HepG2 (cell line): ENCODE measurements at regions not wholly inside any gene's neighbourhood (a gene's known extent, or its start where the extent isn't known, plus 50 kb on each side); places are given as distances from the start of the nearest gene placed in this dataset.

Experiments
- BORCS8-MEF2B ChIP-seq: sonication (generic); formaldehyde crosslinking; IDR thresholded peaks from 2 replicates; pipeline ENCODE4 v1.8.0; 2022; ENCODE audit warnings: mild to moderate bottlenecking, missing genetic modification reagents
- ETV5 ChIP-seq: IDR thresholded peaks from 2 replicates; pipeline ENCODE4 v1.6.1; 2018; ENCODE audit warnings: missing biosample characterization, missing genetic modification reagents, inconsistent platforms, borderline replicate concordance
- ISX ChIP-seq: sonication (generic); formaldehyde crosslinking; conservative IDR thresholded peaks from 2 replicates; pipeline ENCODE4 v1.5.0; 2020; ENCODE audit warnings: missing genetic modification reagents
- NCOA5 ChIP-seq: sonication (generic); formaldehyde crosslinking; IDR thresholded peaks from 2 replicates; pipeline ENCODE4 v1.4.0; 2020; ENCODE audit warnings: missing genetic modification reagents
- NFE2L1 ChIP-seq: sonication (generic); formaldehyde crosslinking; IDR thresholded peaks from 2 replicates; pipeline ENCODE4 v1.4.0; 2020; ENCODE audit warnings: missing genetic modification reagents, mild to moderate bottlenecking, borderline replicate concordance
- PCBP2 ChIP-seq: fragments of 200-400 bp; formaldehyde crosslinking; optimal IDR thresholded peaks from 2 replicates; pipeline ENCODE3; 2018; ENCODE audit warnings: low read length, low read depth; ENCODE audit not compliant: poor library complexity, severe bottlenecking
- TBP ChIP-seq: sonication (generic); formaldehyde crosslinking; IDR thresholded peaks from 2 replicates; pipeline ENCODE4 v1.5.0; 2020; ENCODE audit warnings: missing genetic modification reagents
- TBX3 ChIP-seq: fragments of 450-650 bp; IDR thresholded peaks from 2 replicates; pipeline ENCODE4 v1.6.1; 2017; ENCODE audit warnings: antibody characterized with exemption, mild to moderate bottlenecking, inconsistent platforms, borderline replicate concordance
- ZNF24 ChIP-seq: fragments of 450-650 bp; IDR thresholded peaks from 2 replicates; pipeline ENCODE4 v1.6.1; 2017; ENCODE audit warnings: antibody characterized with exemption, mild to moderate bottlenecking
- ZNF329 ChIP-seq: sonication (generic); formaldehyde crosslinking; IDR thresholded peaks from 2 replicates; pipeline ENCODE4 v1.9.0; 2021; ENCODE audit warnings: low read depth, mild to moderate bottlenecking, missing genetic modification reagents
- ZNF33B ChIP-seq: sonication (generic); formaldehyde crosslinking; IDR thresholded peaks from 2 replicates; pipeline ENCODE4 v1.5.1; 2020; ENCODE audit warnings: mild to moderate bottlenecking, missing genetic modification reagents
- ZNF550 ChIP-seq: sonication (generic); formaldehyde crosslinking; IDR thresholded peaks from 2 replicates; pipeline ENCODE4 v1.4.0; 2020; ENCODE audit warnings: mild to moderate bottlenecking, missing genetic modification reagents, borderline replicate concordance
- ZNF619 ChIP-seq: sonication (generic); formaldehyde crosslinking; IDR thresholded peaks from 2 replicates; pipeline ENCODE4 v1.4.0; 2020; ENCODE audit warnings: mild to moderate bottlenecking, missing genetic modification reagents
- ZSCAN21 ChIP-seq: sonication (generic); formaldehyde crosslinking; IDR thresholded peaks from 2 replicates; pipeline ENCODE4 v1.8.0; 2022; ENCODE audit warnings: mild to moderate bottlenecking, missing genetic modification reagents, moderate library complexity, borderline replicate concordance
- ZSCAN25 ChIP-seq: sonication (generic); formaldehyde crosslinking; IDR thresholded peaks from 2 replicates; pipeline ENCODE4 v1.8.0; 2022; ENCODE audit warnings: mild to moderate bottlenecking, missing genetic modification reagents
- TF ChIP-seq, protein P1 (sequence below), 2 experiments: sonication (generic) in 1 of 2; formaldehyde crosslinking in 1 of 2; IDR thresholded peaks; 2 replicates each; pipeline versions ENCODE4 v1.6.1 to v1.9.0; 2014 to 2022; ENCODE audit warnings: antibody characterized with exemption in 1 of 2, borderline replicate concordance in 1 of 2, inconsistent platforms in 1 of 2, low read depth in 1 of 2, missing genetic modification reagents in 1 of 2
- TF ChIP-seq, protein P2 (sequence below): sonication (generic); formaldehyde crosslinking; IDR thresholded peaks from 2 replicates; pipeline ENCODE4; 2020; ENCODE audit warnings: missing genetic modification reagents, mild to moderate bottlenecking, borderline replicate concordance
- TF ChIP-seq, protein P3 (sequence below): sonication (generic); formaldehyde crosslinking; IDR thresholded peaks from 2 replicates; pipeline ENCODE4 v1.4.0; 2020; ENCODE audit warnings: missing genetic modification reagents, low read depth, mild to moderate bottlenecking, borderline replicate concordance
- TF ChIP-seq, protein P4 (sequence below): sonication (generic); formaldehyde crosslinking; IDR thresholded peaks from 2 replicates; pipeline ENCODE4 v1.5.1; 2020; ENCODE audit warnings: missing genetic modification reagents, mild to moderate bottlenecking, borderline replicate concordance

DNA sequence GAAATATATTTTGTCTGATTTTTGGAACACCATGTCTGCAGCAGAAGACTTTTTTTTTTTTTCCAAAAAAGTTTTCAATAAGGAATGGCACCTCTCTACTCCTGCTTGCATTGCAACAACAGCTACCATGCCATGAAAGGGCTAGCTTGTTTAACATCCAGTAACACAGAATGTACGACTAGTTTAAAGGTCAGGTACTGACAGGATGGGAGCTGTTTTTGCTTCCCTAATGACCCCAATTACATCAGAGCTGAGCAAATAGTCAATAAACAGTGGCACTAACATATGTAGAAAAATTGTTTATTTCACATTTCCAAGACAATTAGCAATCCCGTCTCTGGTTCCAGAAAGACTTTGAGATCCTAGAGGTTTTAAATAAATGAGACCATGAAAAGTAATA, 693.8 kb downstream of the NR2F1-AS1 start (continued):
- TF ChIP-seq, protein P1, sequence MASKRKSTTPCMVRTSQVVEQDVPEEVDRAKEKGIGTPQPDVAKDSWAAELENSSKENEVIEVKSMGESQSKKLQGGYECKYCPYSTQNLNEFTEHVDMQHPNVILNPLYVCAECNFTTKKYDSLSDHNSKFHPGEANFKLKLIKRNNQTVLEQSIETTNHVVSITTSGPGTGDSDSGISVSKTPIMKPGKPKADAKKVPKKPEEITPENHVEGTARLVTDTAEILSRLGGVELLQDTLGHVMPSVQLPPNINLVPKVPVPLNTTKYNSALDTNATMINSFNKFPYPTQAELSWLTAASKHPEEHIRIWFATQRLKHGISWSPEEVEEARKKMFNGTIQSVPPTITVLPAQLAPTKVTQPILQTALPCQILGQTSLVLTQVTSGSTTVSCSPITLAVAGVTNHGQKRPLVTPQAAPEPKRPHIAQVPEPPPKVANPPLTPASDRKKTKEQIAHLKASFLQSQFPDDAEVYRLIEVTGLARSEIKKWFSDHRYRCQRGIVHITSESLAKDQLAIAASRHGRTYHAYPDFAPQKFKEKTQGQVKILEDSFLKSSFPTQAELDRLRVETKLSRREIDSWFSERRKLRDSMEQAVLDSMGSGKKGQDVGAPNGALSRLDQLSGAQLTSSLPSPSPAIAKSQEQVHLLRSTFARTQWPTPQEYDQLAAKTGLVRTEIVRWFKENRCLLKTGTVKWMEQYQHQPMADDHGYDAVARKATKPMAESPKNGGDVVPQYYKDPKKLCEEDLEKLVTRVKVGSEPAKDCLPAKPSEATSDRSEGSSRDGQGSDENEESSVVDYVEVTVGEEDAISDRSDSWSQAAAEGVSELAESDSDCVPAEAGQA (IDR thresholded peaks at IDR 0.05; ENCODE audit: low read depth) = no peak
- TF ChIP-seq, protein P1 (CRISPR knock-in tag; IDR thresholded peaks at IDR 0.05; ENCODE audit: borderline replicate concordance) = no peak
- TF ChIP-seq BORCS8-MEF2B (CRISPR knock-in tag) (no peak), ZNF619 (CRISPR knock-in tag) (no peak), ZNF329 (CRISPR knock-in tag) (no peak), ZSCAN21 (CRISPR knock-in tag) (no peak), NFE2L1 (CRISPR knock-in tag) (no peak), PCBP2 (no peak), ZNF550 (no peak), ISX (CRISPR knock-in tag) (no peak), TBP (CRISPR knock-in tag) (no peak), ETV5 (peak; percentile 95), NCOA5 (no peak), ZNF24 (peak; percentile 48; the same call in 1 of the 2 replicates), TBX3 (peak; percentile 57; the same call in 1 of the 2 replicates), ZSCAN25 (no peak), ZNF33B (no peak)
- TF ChIP-seq, protein P2, sequence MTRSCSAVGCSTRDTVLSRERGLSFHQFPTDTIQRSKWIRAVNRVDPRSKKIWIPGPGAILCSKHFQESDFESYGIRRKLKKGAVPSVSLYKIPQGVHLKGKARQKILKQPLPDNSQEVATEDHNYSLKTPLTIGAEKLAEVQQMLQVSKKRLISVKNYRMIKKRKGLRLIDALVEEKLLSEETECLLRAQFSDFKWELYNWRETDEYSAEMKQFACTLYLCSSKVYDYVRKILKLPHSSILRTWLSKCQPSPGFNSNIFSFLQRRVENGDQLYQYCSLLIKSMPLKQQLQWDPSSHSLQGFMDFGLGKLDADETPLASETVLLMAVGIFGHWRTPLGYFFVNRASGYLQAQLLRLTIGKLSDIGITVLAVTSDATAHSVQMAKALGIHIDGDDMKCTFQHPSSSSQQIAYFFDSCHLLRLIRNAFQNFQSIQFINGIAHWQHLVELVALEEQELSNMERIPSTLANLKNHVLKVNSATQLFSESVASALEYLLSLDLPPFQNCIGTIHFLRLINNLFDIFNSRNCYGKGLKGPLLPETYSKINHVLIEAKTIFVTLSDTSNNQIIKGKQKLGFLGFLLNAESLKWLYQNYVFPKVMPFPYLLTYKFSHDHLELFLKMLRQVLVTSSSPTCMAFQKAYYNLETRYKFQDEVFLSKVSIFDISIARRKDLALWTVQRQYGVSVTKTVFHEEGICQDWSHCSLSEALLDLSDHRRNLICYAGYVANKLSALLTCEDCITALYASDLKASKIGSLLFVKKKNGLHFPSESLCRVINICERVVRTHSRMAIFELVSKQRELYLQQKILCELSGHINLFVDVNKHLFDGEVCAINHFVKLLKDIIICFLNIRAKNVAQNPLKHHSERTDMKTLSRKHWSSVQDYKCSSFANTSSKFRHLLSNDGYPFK (CRISPR knock-in tag) = no peak
- TF ChIP-seq, protein P3, sequence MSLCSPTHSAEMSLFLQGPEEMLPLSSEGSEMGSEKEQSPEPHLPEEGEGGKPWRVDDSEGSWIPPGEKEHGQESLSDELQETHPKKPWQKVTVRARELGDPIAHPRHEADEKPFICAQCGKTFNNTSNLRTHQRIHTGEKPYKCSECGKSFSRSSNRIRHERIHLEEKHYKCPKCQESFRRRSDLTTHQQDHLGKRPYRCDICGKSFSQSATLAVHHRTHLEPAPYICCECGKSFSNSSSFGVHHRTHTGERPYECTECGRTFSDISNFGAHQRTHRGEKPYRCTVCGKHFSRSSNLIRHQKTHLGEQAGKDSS (CRISPR knock-in tag) = no peak
- TF ChIP-seq, protein P4, sequence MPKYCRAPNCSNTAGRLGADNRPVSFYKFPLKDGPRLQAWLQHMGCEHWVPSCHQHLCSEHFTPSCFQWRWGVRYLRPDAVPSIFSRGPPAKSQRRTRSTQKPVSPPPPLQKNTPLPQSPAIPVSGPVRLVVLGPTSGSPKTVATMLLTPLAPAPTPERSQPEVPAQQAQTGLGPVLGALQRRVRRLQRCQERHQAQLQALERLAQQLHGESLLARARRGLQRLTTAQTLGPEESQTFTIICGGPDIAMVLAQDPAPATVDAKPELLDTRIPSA = no peak
